Ascending aorta (tissue), 2 donors: ENCODE measurements at regions not wholly inside any gene's neighbourhood (a gene's known extent, or its start where the extent isn't known, plus 50 kb on each side); places are given as distances from the start of the nearest gene placed in this dataset.
"Not testable (repeated sequence)": the region's sequence is repeated elsewhere in the genome, so short reads cannot be mapped to it uniquely, and the experiment has no call there.

Experiments used
- DNase-seq, 2 donors: peaks; one replicate each; pipeline ENCODE4 v3.0.0-alpha.2; 2019; ENCODE audit warnings: low spot score in 2 of 2
- H3K27ac ChIP-seq, 2 donors: fragments of 200-600 bp; sonication (generic); one replicate each; pipeline ENCODE4 v1.5.1; 2016 to 2017; ENCODE audit warnings: mild to moderate bottlenecking in 1 of 2
- H3K27me3 ChIP-seq: fragments of 200-600 bp; sonication (generic); one replicate; pipeline ENCODE4 v1.5.1; 2017
- H3K36me3 ChIP-seq, 2 donors: fragments of 200-600 bp; sonication (generic); one replicate each; pipeline ENCODE4 v1.5.1; 2016
- H3K4me1 ChIP-seq, 2 donors: fragments of 200-600 bp; sonication (generic); one replicate each; pipeline ENCODE4 v1.5.1; 2016 to 2017; ENCODE audit warnings: mild to moderate bottlenecking in 1 of 2
- H3K4me3 ChIP-seq, 2 donors: fragments of 200-600 bp; sonication (generic); one replicate each; pipeline ENCODE4 v1.5.1; 2016 to 2017; ENCODE audit warnings: mild to moderate bottlenecking in 1 of 2
- H3K9me3 ChIP-seq, 2 donors: fragments of 200-600 bp; sonication (generic); one replicate each; pipeline ENCODE4 v1.5.1; 2016
- CTCF ChIP-seq, 3 experiments: fragments of 200-600 bp in 2 of 3; fragments of 450-650 bp in 1 of 3; sonication (generic) in 2 of 3; IDR thresholded peaks; one replicate each; pipeline ENCODE4 v1.5.1; 2016 to 2019; ENCODE audit warnings: antibody characterized with exemption in 3 of 3, mild to moderate bottlenecking in 1 of 3, moderate library complexity in 1 of 3
- intact Hi-C: fragments of 100-400 bp; cut with DNase I; formaldehyde crosslinking; loops from one replicate; pipeline ENCODE4 v1.15.1; 2023

- H3K36me3 ChIP-seq, result no peaks in the 10 kb centered on the region
- peak overlapping the region; percentile 39 to 70 for H3K27ac ChIP-seq
- TF ChIP-seq CTCF (IDR thresholded peaks at IDR 0.05), result no peak
- no peak overlapping the region for H3K4me3 ChIP-seq
- no peaks in the 10 kb centered on the region for H3K27me3 ChIP-seq
- no peaks in the 10 kb centered on the region for H3K9me3 ChIP-seq
- DNase-seq, result no peak
- peaks cover 4 to 10% of the 10 kb centered on the region in 2 donors for H3K4me1 ChIP-seq
- intact Hi-C loops, result no loop called here
Observed at GRCh38 chr5:54387031-54387430, 68.5 kb upstream of the HSPB3 start.

- no peak for TF ChIP-seq CTCF (IDR thresholded peaks at IDR 0.05)
- intact Hi-C loops, result no loop called here
- Histone ChIP-seq H3K4me3 (no peak overlapping the region), H3K4me1 (peaks cover 4 to 10% of the 10 kb centered on the region in 2 donors), H3K9me3 (no peaks in the 10 kb centered on the region), H3K36me3 (no peaks in the 10 kb centered on the region), H3K27me3 (no peaks in the 10 kb centered on the region), H3K27ac (peak overlapping the region in 1 of 2 donors; percentile 70)
- no peak for DNase-seq
Observed at GRCh38 chr5:54385994-54386393, 69.5 kb upstream of the HSPB3 start.

GRCh38 chr5:54384356-54384933 is 71.1 kb upstream of the HSPB3 start:
- no peak for DNase-seq
- no peaks in the 10 kb centered on the region for H3K27me3 ChIP-seq
- H3K4me1 ChIP-seq, result peaks cover 4 to 10% of the 10 kb centered on the region in 2 donors
- intact Hi-C loops, result no loop called here
- no peak for TF ChIP-seq CTCF (IDR thresholded peaks at IDR 0.05)
- H3K27ac ChIP-seq, result no peak overlapping the region
- no peak overlapping the region for H3K4me3 ChIP-seq
- H3K36me3 ChIP-seq, result no peaks in the 10 kb centered on the region
- H3K9me3 ChIP-seq, result no peaks in the 10 kb centered on the region

- Histone ChIP-seq H3K9me3 (no peaks in the 10 kb centered on the region), H3K36me3 (no peaks in the 10 kb centered on the region), H3K27ac (no peak overlapping the region), H3K27me3 (no peaks in the 10 kb centered on the region), H3K4me3 (no peak overlapping the region), H3K4me1 (peaks cover 4 to 10% of the 10 kb centered on the region in 2 donors)
- DNase-seq, result no peak
- no peak for TF ChIP-seq CTCF (IDR thresholded peaks at IDR 0.05)
- intact Hi-C loops, result no loop called here
Observed at GRCh38 chr5:54383941-54384340, 71.6 kb upstream of the HSPB3 start.

GRCh38 chr5:54383225-54383901 is 72.1 kb upstream of the HSPB3 start:
- H3K4me1 ChIP-seq, result peaks cover 4 to 10% of the 10 kb centered on the region in 2 donors
- H3K4me3 ChIP-seq, result no peak overlapping the region
- H3K27ac ChIP-seq, result no peak overlapping the region
- TF ChIP-seq CTCF (IDR thresholded peaks at IDR 0.05), result no peak
- no peaks in the 10 kb centered on the region for H3K36me3 ChIP-seq
- no peak for DNase-seq
- intact Hi-C loops, result no loop called here
- H3K9me3 ChIP-seq, result no peaks in the 10 kb centered on the region
- H3K27me3 ChIP-seq, result no peaks in the 10 kb centered on the region

GRCh38 chr5:54381319-54381718 is 70.9 kb upstream of the ARL15 start:
- H3K4me1 ChIP-seq, H3K9me3 ChIP-seq, DNase-seq, H3K27ac ChIP-seq, H3K36me3 ChIP-seq, intact Hi-C loops, H3K27me3 ChIP-seq, H3K4me3 ChIP-seq: not testable (repeated sequence)
